ENCODE measurements at regions not wholly inside any gene's neighbourhood (a gene's known extent, or its start where the extent isn't known, plus 50 kb on each side); places are given as distances from the start of the nearest gene placed in this dataset.

DNA sequence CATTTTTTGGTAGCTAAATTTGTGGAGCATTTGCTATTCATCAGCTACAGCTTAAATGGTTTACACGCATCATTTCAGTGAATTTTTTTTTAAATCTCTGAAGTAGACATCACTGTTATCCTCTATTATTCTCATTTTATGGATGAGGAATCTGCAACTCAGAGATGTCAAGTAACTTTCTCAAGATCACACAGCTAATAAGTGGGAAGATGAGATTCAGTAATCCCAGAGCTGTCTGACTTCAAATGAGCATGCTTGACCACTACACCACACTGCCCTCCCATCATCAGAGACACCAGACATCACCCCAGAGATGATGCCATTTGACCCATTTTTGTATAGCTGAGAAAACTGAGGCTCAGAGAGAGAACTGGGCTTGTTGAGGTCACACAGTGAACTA lies 116.4 kb downstream of the RRAGC start:
- ChIA-PET POLR2A (no interaction called here), CTCF (no interaction called here)
- ATAC-seq: no peak

DNA sequence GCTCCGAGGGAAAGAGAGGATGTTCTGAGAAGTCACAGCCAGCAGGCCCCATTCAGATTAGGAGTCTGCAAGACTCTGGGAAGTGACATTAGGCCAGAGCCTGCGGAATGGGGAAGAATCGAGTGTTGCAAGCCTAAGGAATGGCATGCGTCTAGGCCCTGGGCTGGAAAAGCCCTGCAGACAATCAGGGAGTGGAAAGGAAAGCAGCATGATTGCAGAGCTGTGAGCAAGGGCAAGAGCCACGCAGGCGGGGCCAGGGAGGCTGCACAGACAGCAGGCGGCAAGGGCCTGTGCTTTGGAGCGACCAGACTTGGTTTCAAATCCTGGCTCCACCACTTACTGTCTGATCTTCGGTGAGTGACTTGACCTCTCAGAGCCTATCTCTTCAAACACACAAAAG lies 118.2 kb downstream of the RRAGC start:
- DNase-seq (ENCODE audit: low spot score) (peak; percentile 30), ATAC-seq (peak; percentile 70)
- peak overlapping the region; percentile 92 for H3K27ac Mint-ChIP-seq
- ChIA-PET CTCF (interaction anchor here (1.0 kb wide), 1 partner anchor 78 kb away, joined by 3 read pairs; no protein-coding TSS in a partner anchor), POLR2A (interaction anchor here (0.5 kb wide), 1 partner anchor 62 kb away, joined by 4 read pairs; no protein-coding TSS in a partner anchor)
- H3K4me3 Mint-ChIP-seq: no peak overlapping the region
- H3K27me3 Mint-ChIP-seq (ENCODE audit: low read depth): no peaks in the 10 kb centered on the region
- peaks cover 18% of the 10 kb centered on the region for H3K4me1 Mint-ChIP-seq
- no peaks in the 10 kb centered on the region for H3K36me3 Mint-ChIP-seq
- TF ChIP-seq NFYB (CRISPR knock-in tag; conservative IDR thresholded peaks at IDR 0.05; ENCODE audit: low read depth): no peak
- no peak for TF ChIP-seq RELA (CRISPR knock-in tag; IDR thresholded peaks at IDR 0.05; ENCODE audit: borderline replicate concordance)
- H3K9me3 Mint-ChIP-seq: no peaks in the 10 kb centered on the region

More for the DNA sequence above, 116.4 kb downstream of the RRAGC start:
- no peaks in the 10 kb centered on the region for H3K36me3 Mint-ChIP-seq
- H3K27me3 Mint-ChIP-seq (ENCODE audit: low read depth): no peaks in the 10 kb centered on the region
- H3K4me1 Mint-ChIP-seq: peaks cover 31% of the 10 kb centered on the region
- DNase-seq (ENCODE audit: low spot score): no peak
- no peak for TF ChIP-seq NR3C1 (CRISPR knock-in tag; conservative IDR thresholded peaks at IDR 0.05; ENCODE audit: low read depth)
- TF ChIP-seq, protein P1, sequence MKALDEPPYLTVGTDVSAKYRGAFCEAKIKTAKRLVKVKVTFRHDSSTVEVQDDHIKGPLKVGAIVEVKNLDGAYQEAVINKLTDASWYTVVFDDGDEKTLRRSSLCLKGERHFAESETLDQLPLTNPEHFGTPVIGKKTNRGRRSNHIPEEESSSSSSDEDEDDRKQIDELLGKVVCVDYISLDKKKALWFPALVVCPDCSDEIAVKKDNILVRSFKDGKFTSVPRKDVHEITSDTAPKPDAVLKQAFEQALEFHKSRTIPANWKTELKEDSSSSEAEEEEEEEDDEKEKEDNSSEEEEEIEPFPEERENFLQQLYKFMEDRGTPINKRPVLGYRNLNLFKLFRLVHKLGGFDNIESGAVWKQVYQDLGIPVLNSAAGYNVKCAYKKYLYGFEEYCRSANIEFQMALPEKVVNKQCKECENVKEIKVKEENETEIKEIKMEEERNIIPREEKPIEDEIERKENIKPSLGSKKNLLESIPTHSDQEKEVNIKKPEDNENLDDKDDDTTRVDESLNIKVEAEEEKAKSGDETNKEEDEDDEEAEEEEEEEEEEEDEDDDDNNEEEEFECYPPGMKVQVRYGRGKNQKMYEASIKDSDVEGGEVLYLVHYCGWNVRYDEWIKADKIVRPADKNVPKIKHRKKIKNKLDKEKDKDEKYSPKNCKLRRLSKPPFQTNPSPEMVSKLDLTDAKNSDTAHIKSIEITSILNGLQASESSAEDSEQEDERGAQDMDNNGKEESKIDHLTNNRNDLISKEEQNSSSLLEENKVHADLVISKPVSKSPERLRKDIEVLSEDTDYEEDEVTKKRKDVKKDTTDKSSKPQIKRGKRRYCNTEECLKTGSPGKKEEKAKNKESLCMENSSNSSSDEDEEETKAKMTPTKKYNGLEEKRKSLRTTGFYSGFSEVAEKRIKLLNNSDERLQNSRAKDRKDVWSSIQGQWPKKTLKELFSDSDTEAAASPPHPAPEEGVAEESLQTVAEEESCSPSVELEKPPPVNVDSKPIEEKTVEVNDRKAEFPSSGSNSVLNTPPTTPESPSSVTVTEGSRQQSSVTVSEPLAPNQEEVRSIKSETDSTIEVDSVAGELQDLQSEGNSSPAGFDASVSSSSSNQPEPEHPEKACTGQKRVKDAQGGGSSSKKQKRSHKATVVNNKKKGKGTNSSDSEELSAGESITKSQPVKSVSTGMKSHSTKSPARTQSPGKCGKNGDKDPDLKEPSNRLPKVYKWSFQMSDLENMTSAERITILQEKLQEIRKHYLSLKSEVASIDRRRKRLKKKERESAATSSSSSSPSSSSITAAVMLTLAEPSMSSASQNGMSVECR (CRISPR knock-in tag; IDR thresholded peaks at IDR 0.05; ENCODE audit: borderline replicate concordance): no peak
- no peak for TF ChIP-seq JAZF1 (CRISPR knock-in tag; IDR thresholded peaks at IDR 0.05)
- TF ChIP-seq TP53 (CRISPR knock-in tag; IDR thresholded peaks at IDR 0.05): no peak
- no peak for TF ChIP-seq CREB1 (CRISPR knock-in tag; IDR thresholded peaks at IDR 0.05)
- TF ChIP-seq TCF7 (CRISPR knock-in tag; IDR thresholded peaks at IDR 0.05; ENCODE audit: low read depth): no peak
- H3K4me3 Mint-ChIP-seq: no peak overlapping the region
- H3K9me3 Mint-ChIP-seq: no peaks in the 10 kb centered on the region
- no peak overlapping the region for H3K27ac Mint-ChIP-seq

DNA sequence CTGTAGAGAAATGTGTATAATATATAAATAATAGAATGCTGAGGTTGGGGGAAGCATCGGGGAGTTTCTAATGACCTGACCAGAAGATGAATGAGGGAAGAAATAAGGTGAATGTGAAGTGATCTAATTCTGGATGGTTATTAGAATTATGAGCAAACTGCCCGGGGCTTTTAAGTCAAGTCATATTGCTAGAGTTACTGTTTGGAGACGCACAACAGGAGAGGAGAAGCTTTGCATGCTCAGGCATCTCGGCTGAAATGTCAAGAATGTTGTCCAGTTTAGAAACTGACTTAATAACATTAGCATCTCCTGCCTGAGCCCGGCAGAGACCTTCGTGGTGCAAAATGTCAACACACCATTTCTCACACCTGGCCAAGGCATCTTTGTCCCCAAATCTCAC lies 119.1 kb downstream of the RRAGC start:
- Mint-ChIP-seq H3K27ac (no peak overlapping the region), H3K4me3 (no peak overlapping the region), H3K4me1 (peaks cover 15% of the 10 kb centered on the region), H3K36me3 (no peaks in the 10 kb centered on the region), H3K9me3 (no peaks in the 10 kb centered on the region), H3K27me3 (ENCODE audit: low read depth) (no peaks in the 10 kb centered on the region)
- ATAC-seq (no peak), DNase-seq (ENCODE audit: low spot score) (no peak)
- ChIA-PET POLR2A (no interaction called here), CTCF (interaction anchor here (0.6 kb wide), 2 partner anchors 21 to 63 kb away, joined by 3 read pairs; no protein-coding TSS in a partner anchor)
- TF ChIP-seq, protein P2, sequence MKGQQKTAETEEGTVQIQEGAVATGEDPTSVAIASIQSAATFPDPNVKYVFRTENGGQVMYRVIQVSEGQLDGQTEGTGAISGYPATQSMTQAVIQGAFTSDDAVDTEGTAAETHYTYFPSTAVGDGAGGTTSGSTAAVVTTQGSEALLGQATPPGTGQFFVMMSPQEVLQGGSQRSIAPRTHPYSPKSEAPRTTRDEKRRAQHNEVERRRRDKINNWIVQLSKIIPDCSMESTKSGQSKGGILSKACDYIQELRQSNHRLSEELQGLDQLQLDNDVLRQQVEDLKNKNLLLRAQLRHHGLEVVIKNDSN (CRISPR knock-in tag; IDR thresholded peaks at IDR 0.05): no peak
- TF ChIP-seq ELF4 (CRISPR knock-in tag; IDR thresholded peaks at IDR 0.05; ENCODE audit: low read depth) (no peak), RORB (CRISPR knock-in tag; IDR thresholded peaks at IDR 0.05) (no peak), GABPB1 (CRISPR knock-in tag; IDR thresholded peaks at IDR 0.05) (no peak)

DNA sequence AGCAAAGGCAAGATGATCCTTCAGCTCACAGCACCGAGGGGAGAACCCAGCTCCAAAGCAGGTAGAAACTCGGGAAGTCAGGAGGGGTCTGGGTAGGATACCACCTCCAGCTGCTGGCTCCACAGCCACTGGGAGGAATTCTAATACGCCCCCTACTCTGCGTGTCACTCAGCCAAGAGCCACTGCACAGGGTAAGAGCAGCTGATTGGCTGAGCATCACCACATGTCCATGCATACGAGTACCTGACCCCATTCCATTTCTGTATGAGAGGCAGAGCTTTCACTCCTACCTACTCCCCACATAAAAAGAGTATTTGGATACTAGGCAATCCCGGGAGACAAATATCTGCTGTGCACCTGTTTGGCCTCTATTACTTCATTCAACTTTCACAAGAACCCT lies 121.4 kb downstream of the RRAGC start:
- Mint-ChIP-seq H3K4me3 (no peak overlapping the region), H3K36me3 (no peaks in the 10 kb centered on the region), H3K27me3 (ENCODE audit: low read depth) (0 out of 2 replicates have a peak, but pooled peaks cover 2% of the 10 kb centered on the region), H3K4me1 (peaks cover 18% of the 10 kb centered on the region), H3K27ac (no peak overlapping the region), H3K9me3 (no peaks in the 10 kb centered on the region)
- ChIA-PET POLR2A (interaction anchor here (0.5 kb wide), 1 partner anchor 65 kb away, joined by 3 read pairs; no protein-coding TSS in a partner anchor), CTCF (interaction anchor here (0.5 to 0.6 kb wide), 2 partner anchors 12 to 222 kb away, joined by 3 to 4 read pairs; no protein-coding TSS in a partner anchor)
- TF ChIP-seq ZNF121 (CRISPR knock-in tag; IDR thresholded peaks at IDR 0.05) (no peak), SMAD4 (CRISPR knock-in tag; IDR thresholded peaks at IDR 0.05) (no peak), MYBL2 (CRISPR knock-in tag; IDR thresholded peaks at IDR 0.05) (no peak), TP53 (CRISPR knock-in tag; IDR thresholded peaks at IDR 0.05) (no peak), ELF4 (CRISPR knock-in tag; IDR thresholded peaks at IDR 0.05; ENCODE audit: low read depth) (no peak), IRF2 (CRISPR knock-in tag; IDR thresholded peaks at IDR 0.05; ENCODE audit: borderline replicate concordance, low read depth) (no peak), ESRRA (CRISPR knock-in tag; IDR thresholded peaks at IDR 0.05; ENCODE audit: borderline replicate concordance) (no peak), ZNF423 (CRISPR knock-in tag; IDR thresholded peaks at IDR 0.05) (no peak), CREM (CRISPR knock-in tag; IDR thresholded peaks at IDR 0.05) (no peak), SOX15 (CRISPR knock-in tag; IDR thresholded peaks at IDR 0.05) (no peak), ZNF263 (CRISPR knock-in tag; IDR thresholded peaks at IDR 0.05; ENCODE audit: low read depth) (no peak)
- TF ChIP-seq, protein P3, sequence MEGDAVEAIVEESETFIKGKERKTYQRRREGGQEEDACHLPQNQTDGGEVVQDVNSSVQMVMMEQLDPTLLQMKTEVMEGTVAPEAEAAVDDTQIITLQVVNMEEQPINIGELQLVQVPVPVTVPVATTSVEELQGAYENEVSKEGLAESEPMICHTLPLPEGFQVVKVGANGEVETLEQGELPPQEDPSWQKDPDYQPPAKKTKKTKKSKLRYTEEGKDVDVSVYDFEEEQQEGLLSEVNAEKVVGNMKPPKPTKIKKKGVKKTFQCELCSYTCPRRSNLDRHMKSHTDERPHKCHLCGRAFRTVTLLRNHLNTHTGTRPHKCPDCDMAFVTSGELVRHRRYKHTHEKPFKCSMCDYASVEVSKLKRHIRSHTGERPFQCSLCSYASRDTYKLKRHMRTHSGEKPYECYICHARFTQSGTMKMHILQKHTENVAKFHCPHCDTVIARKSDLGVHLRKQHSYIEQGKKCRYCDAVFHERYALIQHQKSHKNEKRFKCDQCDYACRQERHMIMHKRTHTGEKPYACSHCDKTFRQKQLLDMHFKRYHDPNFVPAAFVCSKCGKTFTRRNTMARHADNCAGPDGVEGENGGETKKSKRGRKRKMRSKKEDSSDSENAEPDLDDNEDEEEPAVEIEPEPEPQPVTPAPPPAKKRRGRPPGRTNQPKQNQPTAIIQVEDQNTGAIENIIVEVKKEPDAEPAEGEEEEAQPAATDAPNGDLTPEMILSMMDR (IDR thresholded peaks at IDR 0.05): no peak
- TF ChIP-seq, protein P4, sequence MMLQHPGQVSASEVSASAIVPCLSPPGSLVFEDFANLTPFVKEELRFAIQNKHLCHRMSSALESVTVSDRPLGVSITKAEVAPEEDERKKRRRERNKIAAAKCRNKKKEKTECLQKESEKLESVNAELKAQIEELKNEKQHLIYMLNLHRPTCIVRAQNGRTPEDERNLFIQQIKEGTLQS (CRISPR knock-in tag; conservative IDR thresholded peaks at IDR 0.05): no peak
- DNase-seq (ENCODE audit: low spot score) (no peak), ATAC-seq (peak; percentile 55)

Data from WTC11 (cell line).